RWPE2 (cell line): ENCODE measurements at regions not wholly inside any gene's neighbourhood (a gene's known extent, or its start where the extent isn't known, plus 50 kb on each side); places are given as distances from the start of the nearest gene placed in this dataset.
A peak's percentile ranks its signal among the peaks of the same experiment; 100 is the strongest.
"Not testable (repeated sequence)": the region's sequence is repeated elsewhere in the genome, so short reads cannot be mapped to it uniquely, and the experiment has no call there.

Source experiments
- ATAC-seq: fragments of 200-7000 bp; cut with Tn5 transposase; 3 replicates; pipeline ENCODE4 v1.9.1; 2021; ENCODE audit warnings: low read depth
- DNase-seq: peaks from one replicate; pipeline ENCODE4 v3.0.0-alpha.2; 2020; ENCODE audit warnings: low spot score
- H3K27ac ChIP-seq: fragments of 450-650 bp; 2 replicates; pipeline ENCODE4 v1.5.1; 2017; ENCODE audit warnings: mild to moderate bottlenecking; ENCODE audit not compliant: poor library complexity, severe bottlenecking
- H3K27me3 ChIP-seq: fragments of 250-450 bp; sonication (Bioruptor Pico); 2 replicates; pipeline ENCODE4 v1.5.1; 2021; ENCODE audit warnings: mild to moderate bottlenecking, moderate library complexity; ENCODE audit not compliant: insufficient read depth, poor library complexity, severe bottlenecking
- H3K36me3 ChIP-seq: fragments of 250-450 bp; sonication (Bioruptor Pico); 2 replicates; pipeline ENCODE4 v1.5.1; 2020; ENCODE audit warnings: low read depth, mild to moderate bottlenecking, moderate library complexity
- H3K4me1 ChIP-seq: fragments of 250-450 bp; sonication (Bioruptor Pico); 2 replicates; pipeline ENCODE4 v1.5.1; 2021; ENCODE audit warnings: mild to moderate bottlenecking, moderate library complexity; ENCODE audit not compliant: insufficient read depth, poor library complexity, severe bottlenecking
- H3K4me3 ChIP-seq: fragments of 250-450 bp; sonication (Bioruptor Pico); 2 replicates; pipeline ENCODE4 v1.5.1; 2021; ENCODE audit warnings: mild to moderate bottlenecking, moderate library complexity; ENCODE audit not compliant: severe bottlenecking
- H3K9me3 ChIP-seq: fragments of 250-450 bp; sonication (Bioruptor Pico); 2 replicates; pipeline ENCODE4 v1.5.1; 2021; ENCODE audit warnings: mild to moderate bottlenecking, moderate library complexity; ENCODE audit not compliant: severe bottlenecking
- CTCF ChIP-seq: fragments of 450-650 bp; IDR thresholded peaks from one replicate; pipeline ENCODE4 v1.5.1; 2017; ENCODE audit warnings: mild to moderate bottlenecking, moderate library complexity; ENCODE audit not compliant: poor library complexity, severe bottlenecking

- no peak overlapping the region for H3K27ac ChIP-seq
- peaks cover 4% of the 10 kb centered on the region for H3K4me1 ChIP-seq
- no peak overlapping the region for H3K4me3 ChIP-seq
- no peak for ATAC-seq
- no peaks in the 10 kb centered on the region for H3K9me3 ChIP-seq
- H3K27me3 ChIP-seq = no peaks in the 10 kb centered on the region
- no peaks in the 10 kb centered on the region for H3K36me3 ChIP-seq
- no peak for TF ChIP-seq CTCF
- DNase-seq = no peak
Observed at GRCh38 chr9:31541721-31542281, 842.6 kb upstream of the ACO1 start.

GRCh38 chr9:31542384-31543055 lies 841.9 kb upstream of the ACO1 start:
- peak; percentile 34 for TF ChIP-seq CTCF
- Histone ChIP-seq H3K4me1 (peaks cover 4% of the 10 kb centered on the region), H3K9me3 (no peaks in the 10 kb centered on the region), H3K4me3 (no peak overlapping the region), H3K36me3 (no peaks in the 10 kb centered on the region), H3K27me3 (no peaks in the 10 kb centered on the region), H3K27ac (no peak overlapping the region)
- ATAC-seq = peak; percentile 99
- DNase-seq = no peak

GRCh38 chr9:31554941-31555340 lies 829.5 kb upstream of the ACO1 start:
- DNase-seq (no peak), ATAC-seq (no peak)
- TF ChIP-seq CTCF = no peak
- no peaks in the 10 kb centered on the region for H3K27me3 ChIP-seq
- no peaks in the 10 kb centered on the region for H3K4me1 ChIP-seq
- H3K27ac ChIP-seq = no peak overlapping the region
- no peaks in the 10 kb centered on the region for H3K36me3 ChIP-seq
- no peaks in the 10 kb centered on the region for H3K9me3 ChIP-seq
- H3K4me3 ChIP-seq = no peak overlapping the region

- no peak for TF ChIP-seq CTCF
- no peak for ATAC-seq
- H3K27ac ChIP-seq = no peak overlapping the region
- H3K27me3 ChIP-seq = no peaks in the 10 kb centered on the region
- H3K4me1 ChIP-seq = no peaks in the 10 kb centered on the region
- DNase-seq = no peak
- H3K9me3 ChIP-seq = no peaks in the 10 kb centered on the region
- H3K36me3 ChIP-seq = no peaks in the 10 kb centered on the region
- H3K4me3 ChIP-seq = no peak overlapping the region
Observed at GRCh38 chr9:31556667-31557463, 827.6 kb upstream of the ACO1 start.

- ATAC-seq, H3K4me3 ChIP-seq: not testable (repeated sequence)
Observed at GRCh38 chr9:31572190-31572589, 812.3 kb upstream of the ACO1 start.

More at GRCh38 chr9:31572190-31572589, 812.3 kb upstream of the ACO1 start:
- not testable (repeated sequence) for H3K36me3 ChIP-seq, H3K9me3 ChIP-seq, H3K4me1 ChIP-seq, H3K27me3 ChIP-seq, DNase-seq, H3K27ac ChIP-seq
